Mesenchymal stem cell (in vitro differentiated cells and primary cell): ENCODE measurements at regions not wholly inside any gene's neighbourhood (a gene's known extent, or its start where the extent isn't known, plus 50 kb on each side); places are given as distances from the start of the nearest gene placed in this dataset.

Experiments used
- DNase-seq: peaks from one replicate; pipeline ENCODE4 v3.0.0-alpha.2; 2013
- H2AFZ ChIP-seq: one replicate; pipeline ENCODE4 v1.6.1; 2013; ENCODE audit warnings: low read depth, mild to moderate bottlenecking, control low read depth, inconsistent platforms, low read length, moderate library complexity
- H2AK5ac ChIP-seq: 2 replicates; pipeline ENCODE4 v1.6.1; 2013; ENCODE audit warnings: low read length, moderate library complexity, mild to moderate bottlenecking, inconsistent platforms; ENCODE audit not compliant: severe bottlenecking
- H2BK120ac ChIP-seq: one replicate; pipeline ENCODE4 v1.6.1; 2013; ENCODE audit warnings: low read depth, mild to moderate bottlenecking, inconsistent platforms, low read length, moderate library complexity
- H2BK12ac ChIP-seq, 2 experiments: one replicate each; pipeline ENCODE4 v1.6.1; 2013; ENCODE audit warnings: inconsistent platforms in 2 of 2, low read length in 2 of 2, mild to moderate bottlenecking in 2 of 2, moderate library complexity in 2 of 2, control low read depth in 1 of 2
- H2BK15ac ChIP-seq: one replicate; pipeline ENCODE4 v1.6.1; 2013; ENCODE audit warnings: mild to moderate bottlenecking, low read depth, inconsistent platforms; ENCODE audit not compliant: poor library complexity, severe bottlenecking
- H2BK5ac ChIP-seq: 2 replicates; pipeline ENCODE4 v1.6.1; 2013; ENCODE audit warnings: low read depth, mild to moderate bottlenecking, low read length, control low read depth, inconsistent platforms; ENCODE audit not compliant: poor library complexity, severe bottlenecking
- H3K14ac ChIP-seq, 2 experiments: one replicate each; pipeline ENCODE4 v1.6.1; 2013; ENCODE audit warnings: inconsistent platforms in 2 of 2, low read length in 2 of 2, control low read depth in 1 of 2, mild to moderate bottlenecking in 1 of 2, moderate library complexity in 1 of 2
- H3K18ac ChIP-seq, 2 experiments: one replicate each; pipeline ENCODE4 v1.6.1; 2013; ENCODE audit warnings: inconsistent platforms in 2 of 2, low read length in 2 of 2, control low read depth in 1 of 2, low read depth in 1 of 2, mild to moderate bottlenecking in 1 of 2
- H3K23ac ChIP-seq, 2 experiments: one replicate each; pipeline ENCODE4 v1.6.1; 2013; ENCODE audit warnings: inconsistent platforms in 2 of 2, low read length in 2 of 2, mild to moderate bottlenecking in 2 of 2, moderate library complexity in 2 of 2, control low read depth in 1 of 2
- H3K27ac ChIP-seq: 2 replicates; pipeline ENCODE4 v1.5.1; 2013; ENCODE audit warnings: mild to moderate bottlenecking, moderate library complexity, low read length, control low read depth, inconsistent platforms; ENCODE audit not compliant: poor library complexity, severe bottlenecking
- H3K27me3 ChIP-seq, 2 experiments: 2 replicates each; pipeline versions ENCODE4 v1.6.1 to v1.7.0; 2013; ENCODE audit warnings: low read length in 2 of 2, mild to moderate bottlenecking in 2 of 2, moderate library complexity in 2 of 2, control low read depth in 1 of 2, inconsistent platforms in 1 of 2; ENCODE audit not compliant: control insufficient read depth in 1 of 2, insufficient read depth in 1 of 2
- H3K36me3 ChIP-seq, 2 experiments: 2 replicates each; pipeline versions ENCODE4 v1.6.1 to v1.7.0; 2013; ENCODE audit warnings: low read length in 2 of 2, control low read depth in 1 of 2, inconsistent platforms in 1 of 2, low read depth in 1 of 2, mild to moderate bottlenecking in 1 of 2; ENCODE audit not compliant: insufficient read depth in 2 of 2, control insufficient read depth in 1 of 2
- H3K4ac ChIP-seq, 2 experiments: one replicate each; pipeline ENCODE4 v1.6.1; 2013; ENCODE audit warnings: inconsistent platforms in 2 of 2, low read length in 2 of 2, mild to moderate bottlenecking in 2 of 2, moderate library complexity in 2 of 2, control low read depth in 1 of 2, low read depth in 1 of 2
- H3K4me1 ChIP-seq: 2 replicates; pipeline ENCODE4 v1.6.1; 2013; ENCODE audit warnings: low read depth, low read length, control low read depth; ENCODE audit not compliant: control insufficient read depth, insufficient read depth
- H3K4me2 ChIP-seq: 2 replicates; pipeline ENCODE4 v1.6.1; 2013; ENCODE audit warnings: low read length, mild to moderate bottlenecking, inconsistent platforms; ENCODE audit not compliant: poor library complexity, severe bottlenecking
- H3K4me3 ChIP-seq, 2 experiments: 2 replicates each; pipeline versions ENCODE4 v1.5.1 to v1.7.0; 2013; ENCODE audit warnings: low read length in 2 of 2, mild to moderate bottlenecking in 2 of 2, control low read depth in 1 of 2, low read depth in 1 of 2; ENCODE audit not compliant: insufficient read depth in 1 of 2
- H3K79me1 ChIP-seq: replicated peaks from 2 replicates; pipeline ENCODE4 v1.6.1; 2013; ENCODE audit warnings: mild to moderate bottlenecking, control low read depth, low read length, inconsistent platforms; ENCODE audit not compliant: poor library complexity, severe bottlenecking
- H3K9ac ChIP-seq: 2 replicates; pipeline ENCODE4 v1.7.0; 2013; ENCODE audit warnings: mild to moderate bottlenecking, low read length, moderate library complexity
- H3K9me3 ChIP-seq: 2 replicates; pipeline ENCODE4 v1.7.0; 2013; ENCODE audit warnings: mild to moderate bottlenecking, low read length; ENCODE audit not compliant: control insufficient read depth
- H4K8ac ChIP-seq: one replicate; pipeline ENCODE4 v1.6.1; 2013; ENCODE audit warnings: inconsistent platforms, mild to moderate bottlenecking, low read length, moderate library complexity
- H4K91ac ChIP-seq: one replicate; pipeline ENCODE4 v1.6.1; 2013; ENCODE audit warnings: mild to moderate bottlenecking, low read length, inconsistent platforms
- WGBS: methylation state at CpG from one replicate; pipeline ENCODE4 v1.1.7; 2013; ENCODE audit warnings: mixed read lengths; 5-methylcytosine and 5-hydroxymethylcytosine counted together

GRCh38 chr2:104777721-104778120 is 76.2 kb upstream of the POU3F3 start:
- Histone ChIP-seq H3K27me3 (no peaks in the 10 kb centered on the region), H3K9ac (no peak overlapping the region), H3K9me3 (no peaks in the 10 kb centered on the region), H3K4me1 (peaks cover 4% of the 10 kb centered on the region), H3K27ac (no peak overlapping the region), H2AK5ac (no peak overlapping the region), H2BK120ac (no peak overlapping the region), H3K23ac (no peak overlapping the region), H3K79me1 (no peaks in the 10 kb centered on the region), H2BK15ac (no peak overlapping the region), H3K18ac (no peak overlapping the region), H3K4ac (no peak overlapping the region), H3K36me3 (no peaks in the 10 kb centered on the region), H2BK12ac (no peak overlapping the region), H3K4me3 (no peak overlapping the region), H3K14ac (no peak overlapping the region), H3K4me2 (no peak overlapping the region), H2AFZ (no peak overlapping the region), H2BK5ac (no peak overlapping the region), H4K91ac (no peak overlapping the region), H4K8ac (no peak overlapping the region)
- no CpG with 5 or more reads among the region's 2 CpGs for WGBS
- no peak for DNase-seq

- Histone ChIP-seq H3K4ac (no peak overlapping the region), H4K91ac (no peak overlapping the region), H3K27ac (no peak overlapping the region), H2AK5ac (no peak overlapping the region), H3K14ac (no peak overlapping the region), H3K27me3 (no peaks in the 10 kb centered on the region), H2BK120ac (no peak overlapping the region), H3K4me1 (no peaks in the 10 kb centered on the region), H2BK12ac (no peak overlapping the region), H2AFZ (no peak overlapping the region), H3K4me3 (no peak overlapping the region), H3K36me3 (no peaks in the 10 kb centered on the region), H4K8ac (no peak overlapping the region), H3K18ac (no peak overlapping the region), H3K23ac (no peak overlapping the region), H3K9me3 (no peaks in the 10 kb centered on the region), H2BK15ac (no peak overlapping the region), H3K79me1 (no peaks in the 10 kb centered on the region), H3K9ac (no peak overlapping the region), H2BK5ac (no peak overlapping the region), H3K4me2 (no peak overlapping the region)
- DNase-seq = no peak
These were observed 72.8 kb upstream of the POU3F3 start for GRCh38 chr2:104781151-104781550.

GRCh38 chr2:104784264-104784663 is 69.7 kb upstream of the POU3F3 start:
- no peak overlapping the region for H2AFZ ChIP-seq
- no peak overlapping the region for H3K4me3 ChIP-seq
- no peak overlapping the region for H3K14ac ChIP-seq
- no peak overlapping the region for H3K18ac ChIP-seq
- H2BK15ac ChIP-seq = no peak overlapping the region
- no peak overlapping the region for H2BK12ac ChIP-seq
- H3K27me3 ChIP-seq = peaks cover 0 to 5% of the 10 kb centered on the region in 2 experiments
- H3K4me1 ChIP-seq = no peaks in the 10 kb centered on the region
- 85% methylated on average over 3 of the region's 3 CpGs for WGBS
- H3K9me3 ChIP-seq = no peaks in the 10 kb centered on the region
- H3K23ac ChIP-seq = no peak overlapping the region
- H2BK120ac ChIP-seq = no peak overlapping the region
- no peak overlapping the region for H3K27ac ChIP-seq
- no peak overlapping the region for H3K4me2 ChIP-seq
- no peak overlapping the region for H3K9ac ChIP-seq
- H3K36me3 ChIP-seq = no peaks in the 10 kb centered on the region
- H3K79me1 ChIP-seq = no peaks in the 10 kb centered on the region
- no peak overlapping the region for H3K4ac ChIP-seq
- H2BK5ac ChIP-seq = no peak overlapping the region
- H2AK5ac ChIP-seq = no peak overlapping the region
- H4K91ac ChIP-seq = no peak overlapping the region
- H4K8ac ChIP-seq = no peak overlapping the region
- no peak for DNase-seq

- Histone ChIP-seq H3K79me1 (no peaks in the 10 kb centered on the region), H2BK120ac (no peak overlapping the region)
These were observed 67.7 kb upstream of the POU3F3 start for GRCh38 chr2:104786204-104786603.

More at GRCh38 chr2:104786204-104786603, 67.7 kb upstream of the POU3F3 start:
- Histone ChIP-seq H3K9me3 (no peaks in the 10 kb centered on the region), H2BK12ac (no peak overlapping the region), H3K9ac (no peak overlapping the region), H3K4me1 (peaks cover 6% of the 10 kb centered on the region), H3K4ac (no peak overlapping the region), H2BK15ac (no peak overlapping the region), H2AK5ac (no peak overlapping the region), H2AFZ (no peak overlapping the region), H2BK5ac (no peak overlapping the region), H3K27me3 (peaks cover 0 to 5% of the 10 kb centered on the region in 2 experiments), H3K14ac (no peak overlapping the region), H4K91ac (no peak overlapping the region), H3K18ac (no peak overlapping the region), H3K4me3 (no peak overlapping the region), H4K8ac (no peak overlapping the region), H3K23ac (no peak overlapping the region), H3K4me2 (no peak overlapping the region), H3K36me3 (no peaks in the 10 kb centered on the region), H3K27ac (no peak overlapping the region)
- WGBS = 94% methylated on average over 4 of the region's 8 CpGs
- DNase-seq = no peak
